ENCODE measurements at regions not wholly inside any gene's neighbourhood (a gene's known extent, or its start where the extent isn't known, plus 50 kb on each side); places are given as distances from the start of the nearest gene placed in this dataset.

DNA sequence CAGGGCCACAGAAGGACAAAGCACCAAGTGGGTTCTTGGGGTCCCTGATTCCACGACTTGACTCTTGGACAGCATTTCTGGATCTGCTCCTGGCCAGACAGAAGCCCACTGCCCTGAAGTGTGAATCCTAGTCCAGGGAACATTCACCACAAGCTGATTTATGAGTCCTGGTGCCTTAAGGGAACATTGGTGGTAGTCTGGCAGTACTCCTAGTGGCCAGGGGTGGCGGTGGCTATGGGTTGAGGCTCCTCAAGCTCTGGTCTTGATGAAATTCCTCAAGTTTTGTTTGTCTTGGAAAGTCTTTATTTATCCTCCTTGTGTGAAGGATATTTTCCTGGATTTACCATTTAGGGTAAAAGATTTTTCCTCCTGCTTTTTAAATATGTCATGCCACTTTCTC, 307.5 kb downstream of the PYDC2 start:
- intact Hi-C loops (cut with DNase I): no loop called here
- TF ChIP-seq CTCF (IDR thresholded peaks at IDR 0.05) (no peak), POLR2A (IDR thresholded peaks at IDR 0.05) (no peak), POLR2AphosphoS5 (IDR thresholded peaks at IDR 0.05; ENCODE audit: insufficient read depth in 1 of 2, low read depth in 1 of 2) (no peak)
- no peak overlapping the region for H3K4me3 ChIP-seq
- H3K9me3 ChIP-seq: no peaks in the 10 kb centered on the region
- DNase-seq (ENCODE audit: extremely low spot score in 2 of 2): no peak
- no peaks in the 10 kb centered on the region for H3K36me3 ChIP-seq
- H3K27ac ChIP-seq: no peak overlapping the region
- H3K27me3 ChIP-seq: no peaks in the 10 kb centered on the region
- H3K4me1 ChIP-seq: no peaks in the 10 kb centered on the region

DNA sequence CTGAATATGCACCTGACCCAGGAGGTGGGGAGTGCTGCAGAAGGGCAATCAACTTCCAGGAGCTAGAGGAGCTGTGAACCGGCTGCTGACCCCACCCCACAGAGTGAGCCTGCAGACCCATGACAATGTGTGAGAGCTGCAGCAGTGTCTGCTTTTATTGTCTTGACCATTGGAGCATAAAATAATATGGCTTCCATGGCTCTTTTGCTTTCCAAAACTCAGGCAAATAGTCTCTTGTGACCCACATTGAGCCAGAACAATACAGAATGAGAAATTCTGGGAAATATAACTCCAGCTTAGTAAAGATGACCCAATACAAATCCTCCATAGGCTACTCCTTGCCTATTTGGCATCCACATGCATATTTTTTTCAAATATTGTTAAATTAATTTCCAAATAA, 309.6 kb downstream of the PYDC2 start:
- Histone ChIP-seq H3K4me1 (no peaks in the 10 kb centered on the region), H3K36me3 (no peaks in the 10 kb centered on the region), H3K27me3 (no peaks in the 10 kb centered on the region), H3K4me3 (no peak overlapping the region), H3K9me3 (no peaks in the 10 kb centered on the region), H3K27ac (no peak overlapping the region)
- intact Hi-C loops (cut with DNase I): no loop called here
- no peak for TF ChIP-seq POLR2AphosphoS5 (IDR thresholded peaks at IDR 0.05; ENCODE audit: insufficient read depth in 1 of 2, low read depth in 1 of 2)
- TF ChIP-seq POLR2A (IDR thresholded peaks at IDR 0.05): no peak
- no peak for TF ChIP-seq CTCF (IDR thresholded peaks at IDR 0.05)
- DNase-seq (ENCODE audit: extremely low spot score in 2 of 2): no peak

- Histone ChIP-seq H3K36me3 (no peaks in the 10 kb centered on the region), H3K27me3 (no peaks in the 10 kb centered on the region), H3K9me3 (no peaks in the 10 kb centered on the region), H3K27ac (no peak overlapping the region), H3K4me3 (no peak overlapping the region), H3K4me1 (no peaks in the 10 kb centered on the region)
- intact Hi-C loops (cut with DNase I): no loop called here
- TF ChIP-seq POLR2AphosphoS5 (IDR thresholded peaks at IDR 0.05; ENCODE audit: insufficient read depth in 1 of 2, low read depth in 1 of 2) (no peak), CTCF (IDR thresholded peaks at IDR 0.05) (no peak), POLR2A (IDR thresholded peaks at IDR 0.05) (no peak)
- DNase-seq (ENCODE audit: extremely low spot score in 2 of 2): no peak
Measured at GRCh38 chr3:191774485-191774884, 313.5 kb downstream of the PYDC2 start.

- TF ChIP-seq CTCF (IDR thresholded peaks at IDR 0.05) (no peak), POLR2A (IDR thresholded peaks at IDR 0.05) (no peak), POLR2AphosphoS5 (IDR thresholded peaks at IDR 0.05; ENCODE audit: insufficient read depth in 1 of 2, low read depth in 1 of 2) (no peak)
- no peak overlapping the region for H3K27ac ChIP-seq
- no peaks in the 10 kb centered on the region for H3K9me3 ChIP-seq
- H3K4me3 ChIP-seq: no peak overlapping the region
- intact Hi-C loops (cut with DNase I): no loop called here
- no peaks in the 10 kb centered on the region for H3K4me1 ChIP-seq
- no peaks in the 10 kb centered on the region for H3K36me3 ChIP-seq
- DNase-seq (ENCODE audit: extremely low spot score in 2 of 2): no peak
- H3K27me3 ChIP-seq: no peaks in the 10 kb centered on the region
Measured at GRCh38 chr3:191775451-191776233, 314.7 kb downstream of the PYDC2 start.

GRCh38 chr3:191781044-191781443, 320.1 kb downstream of the PYDC2 start:
- intact Hi-C loops (cut with DNase I): no loop called here
- Histone ChIP-seq H3K27ac (no peak overlapping the region), H3K9me3 (no peaks in the 10 kb centered on the region), H3K4me1 (no peaks in the 10 kb centered on the region), H3K36me3 (no peaks in the 10 kb centered on the region), H3K4me3 (no peak overlapping the region), H3K27me3 (no peaks in the 10 kb centered on the region)
- no peak for TF ChIP-seq POLR2A (IDR thresholded peaks at IDR 0.05)
- TF ChIP-seq POLR2AphosphoS5 (IDR thresholded peaks at IDR 0.05; ENCODE audit: insufficient read depth in 1 of 2, low read depth in 1 of 2): no peak
- TF ChIP-seq CTCF (IDR thresholded peaks at IDR 0.05): no peak
- no peak for DNase-seq (ENCODE audit: extremely low spot score in 2 of 2)

Measured in vagina (tissue), 2 donors.